SK-N-SH (cell line): ENCODE measurements at regions not wholly inside any gene's neighbourhood (a gene's known extent, or its start where the extent isn't known, plus 50 kb on each side); places are given as distances from the start of the nearest gene placed in this dataset.

Source experiments
- CTCF ChIP-seq: fragments of 200-600 bp; sonication (generic); IDR thresholded peaks from 2 replicates; pipeline ENCODE4 v1.6.1; 2017; ENCODE audit warnings: antibody characterized with exemption, mild to moderate bottlenecking, moderate library complexity
- EZH2phosphoT487 ChIP-seq: fragments of 200-600 bp; sonication (generic); IDR thresholded peaks from 2 replicates; pipeline ENCODE4 v1.6.1; 2017; ENCODE audit warnings: low read depth, mixed run types, mild to moderate bottlenecking, antibody characterized with exemption, moderate library complexity, borderline replicate concordance
- YY1 ChIP-seq: IDR thresholded peaks from 2 replicates; pipeline ENCODE4 v1.4.0; 2012; ENCODE audit warnings: low read depth, mild to moderate bottlenecking

- TF ChIP-seq YY1 = no peak
- TF ChIP-seq CTCF = no peak
- TF ChIP-seq EZH2phosphoT487 = no peak
These were observed 64.8 kb upstream of the NAV2 start for GRCh38 chr11:19647816-19648215.
